Hippocampal formation (tissue), 2 donors: ENCODE measurements at regions not wholly inside any gene's neighbourhood (a gene's known extent, or its start where the extent isn't known, plus 50 kb on each side); places are given as distances from the start of the nearest gene placed in this dataset.

ENCODE experiments used
- DNase-seq, 2 donors: peaks; one replicate each; lab custom pipeline; 2025; lab: John Stamatoyannopoulos, UW

- DNase-seq = no peak
These were observed 1700.1 kb upstream of the PRR20A start for GRCh38 chr13:55440465-55441085.

GRCh38 chr13:55464222-55464621 lies 1676.5 kb upstream of the PRR20A start:
- no peak for DNase-seq

GRCh38 chr13:55467476-55467875 lies 1673.2 kb upstream of the PRR20A start:
- DNase-seq = no peak

- no peak for DNase-seq
These were observed 1657.0 kb upstream of the PRR20A start for GRCh38 chr13:55483626-55484158.

- no peak for DNase-seq
These were observed 1647.4 kb upstream of the PRR20A start for GRCh38 chr13:55493297-55493696.

GRCh38 chr13:55497486-55497885 lies 1643.2 kb upstream of the PRR20A start:
- DNase-seq = no peak

- no peak for DNase-seq
These were observed 1640.0 kb upstream of the PRR20A start for GRCh38 chr13:55500694-55501093.

GRCh38 chr13:55516610-55517009 lies 1624.1 kb upstream of the PRR20A start:
- no peak for DNase-seq

- DNase-seq = no peak
These were observed 1623.4 kb upstream of the PRR20A start for GRCh38 chr13:55517312-55517711.

- DNase-seq = no peak
These were observed 1612.3 kb upstream of the PRR20A start for GRCh38 chr13:55528434-55528833.

GRCh38 chr13:55534306-55534705 lies 1606.4 kb upstream of the PRR20A start:
- no peak for DNase-seq

- DNase-seq = no peak
These were observed 1602.3 kb upstream of the PRR20A start for GRCh38 chr13:55538424-55538823.

GRCh38 chr13:55543053-55543452 lies 1597.7 kb upstream of the PRR20A start:
- no peak for DNase-seq

GRCh38 chr13:55550624-55551023 lies 1590.1 kb upstream of the PRR20A start:
- DNase-seq = no peak

GRCh38 chr13:55553701-55554100 lies 1587.0 kb upstream of the PRR20A start:
- DNase-seq = no peak

GRCh38 chr13:55554741-55555140 lies 1586.0 kb upstream of the PRR20A start:
- no peak for DNase-seq

- no peak for DNase-seq
These were observed 1580.4 kb upstream of the PRR20A start for GRCh38 chr13:55560331-55560730.

GRCh38 chr13:55563267-55563666 lies 1577.5 kb upstream of the PRR20A start:
- no peak for DNase-seq

GRCh38 chr13:55566334-55566733 lies 1574.4 kb upstream of the PRR20A start:
- no peak for DNase-seq

- DNase-seq = no peak
These were observed 1573.9 kb upstream of the PRR20A start for GRCh38 chr13:55566779-55567178.

GRCh38 chr13:55567721-55568625 lies 1572.7 kb upstream of the PRR20A start:
- no peak for DNase-seq

GRCh38 chr13:55569082-55569481 lies 1571.6 kb upstream of the PRR20A start:
- DNase-seq = no peak

GRCh38 chr13:55569514-55569913 lies 1571.2 kb upstream of the PRR20A start:
- no peak for DNase-seq
